Hepatocyte (in vitro differentiated cells): ENCODE measurements at regions not wholly inside any gene's neighbourhood (a gene's known extent, or its start where the extent isn't known, plus 50 kb on each side); places are given as distances from the start of the nearest gene placed in this dataset.

ENCODE experiments used
- CTCF ChIP-seq: fragments of 200-600 bp; sonication (generic); IDR thresholded peaks from 2 replicates; pipeline ENCODE4 v1.5.1; 2016; ENCODE audit warnings: antibody characterized with exemption, mild to moderate bottlenecking; ENCODE audit not compliant: poor library complexity
- EZH2 ChIP-seq: fragments of 200-600 bp; sonication (generic); IDR thresholded peaks from 2 replicates; pipeline ENCODE4 v1.6.1; 2016; ENCODE audit warnings: antibody characterized with exemption, mild to moderate bottlenecking, borderline replicate concordance

GRCh38 chr5:53172630-53173029 lies 63.1 kb upstream of the MOCS2 start:
- TF ChIP-seq CTCF (no peak), EZH2 (no peak)
